ENCODE measurements at regions not wholly inside any gene's neighbourhood (a gene's known extent, or its start where the extent isn't known, plus 50 kb on each side); places are given as distances from the start of the nearest gene placed in this dataset.

GRCh38 chr1:219317762-219318353, 144.2 kb downstream of the LYPLAL1 start:
- DNase-seq (ENCODE audit: low spot score in 2 of 2) = no peak
- Histone ChIP-seq H3K27me3 (no peaks in the 10 kb centered on the region), H3K9me3 (peaks cover 5 to 12% of the 10 kb centered on the region in 2 donors), H3K4me1 (no peaks in the 10 kb centered on the region), H3K4me3 (no peak overlapping the region), H3K27ac (no peak overlapping the region), H3K36me3 (no peaks in the 10 kb centered on the region)
- intact Hi-C loops (cut with DNase I) = no loop called here
- TF ChIP-seq CTCF (IDR thresholded peaks at IDR 0.05) = no peak

- Histone ChIP-seq H3K27me3 (no peaks in the 10 kb centered on the region), H3K36me3 (no peaks in the 10 kb centered on the region), H3K9me3 (peaks cover 5 to 12% of the 10 kb centered on the region in 2 donors), H3K4me1 (no peaks in the 10 kb centered on the region), H3K27ac (no peak overlapping the region), H3K4me3 (no peak overlapping the region)
- no peak for TF ChIP-seq CTCF (IDR thresholded peaks at IDR 0.05)
- DNase-seq (ENCODE audit: low spot score in 2 of 2) = no peak
- intact Hi-C loops (cut with DNase I) = no loop called here
Observed at GRCh38 chr1:219316066-219316465, 142.4 kb downstream of the LYPLAL1 start.

DNA sequence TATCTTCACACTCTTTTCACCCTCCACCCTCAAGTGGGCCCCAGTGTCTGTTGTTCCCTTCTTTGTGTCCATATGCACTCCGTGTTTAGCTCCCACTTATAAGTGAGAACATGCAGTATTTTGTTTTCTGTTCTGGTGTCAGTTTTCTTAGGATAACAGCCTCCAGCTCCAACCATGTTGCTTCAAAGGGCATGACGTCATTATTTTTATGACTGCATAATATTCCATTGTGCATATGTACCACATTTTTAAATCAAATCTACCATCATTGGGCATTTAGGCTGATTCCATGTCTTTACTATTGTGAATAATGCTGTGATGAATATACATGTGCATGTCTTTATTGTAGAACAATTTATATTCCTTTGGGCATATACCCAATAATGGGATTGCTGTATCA, 140.3 kb downstream of the LYPLAL1 start:
- no peak overlapping the region for H3K4me3 ChIP-seq
- no peaks in the 10 kb centered on the region for H3K4me1 ChIP-seq
- intact Hi-C loops (cut with DNase I) = no loop called here
- no peaks in the 10 kb centered on the region for H3K27me3 ChIP-seq
- DNase-seq (ENCODE audit: low spot score in 2 of 2) = no peak
- peaks cover 5 to 12% of the 10 kb centered on the region in 2 donors for H3K9me3 ChIP-seq
- no peak for TF ChIP-seq CTCF (IDR thresholded peaks at IDR 0.05)
- no peaks in the 10 kb centered on the region for H3K36me3 ChIP-seq
- no peak overlapping the region for H3K27ac ChIP-seq

GRCh38 chr1:219312967-219313366, 139.3 kb downstream of the LYPLAL1 start:
- Histone ChIP-seq H3K27me3 (no peaks in the 10 kb centered on the region), H3K27ac (no peak overlapping the region), H3K4me3 (no peak overlapping the region), H3K36me3 (no peaks in the 10 kb centered on the region), H3K4me1 (no peaks in the 10 kb centered on the region), H3K9me3 (peaks cover 5 to 12% of the 10 kb centered on the region in 2 donors)
- no peak for DNase-seq (ENCODE audit: low spot score in 2 of 2)
- intact Hi-C loops (cut with DNase I) = no loop called here
- no peak for TF ChIP-seq CTCF (IDR thresholded peaks at IDR 0.05)

- TF ChIP-seq CTCF (IDR thresholded peaks at IDR 0.05) = no peak
- H3K27me3 ChIP-seq = no peaks in the 10 kb centered on the region
- H3K27ac ChIP-seq = no peak overlapping the region
- H3K36me3 ChIP-seq = no peaks in the 10 kb centered on the region
- DNase-seq (ENCODE audit: low spot score in 2 of 2) = no peak
- H3K4me1 ChIP-seq = no peaks in the 10 kb centered on the region
- H3K9me3 ChIP-seq = no peaks in the 10 kb centered on the region
- intact Hi-C loops (cut with DNase I) = no loop called here
- no peak overlapping the region for H3K4me3 ChIP-seq
Observed at GRCh38 chr1:219310181-219310728, 136.6 kb downstream of the LYPLAL1 start.

All from ascending aorta (tissue), 2 donors.